ENCODE measurements at regions not wholly inside any gene's neighbourhood (a gene's known extent, or its start where the extent isn't known, plus 50 kb on each side); places are given as distances from the start of the nearest gene placed in this dataset.
"Not testable (repeated sequence)": the region's sequence is repeated elsewhere in the genome, so short reads cannot be mapped to it uniquely, and the experiment has no call there.

DNA sequence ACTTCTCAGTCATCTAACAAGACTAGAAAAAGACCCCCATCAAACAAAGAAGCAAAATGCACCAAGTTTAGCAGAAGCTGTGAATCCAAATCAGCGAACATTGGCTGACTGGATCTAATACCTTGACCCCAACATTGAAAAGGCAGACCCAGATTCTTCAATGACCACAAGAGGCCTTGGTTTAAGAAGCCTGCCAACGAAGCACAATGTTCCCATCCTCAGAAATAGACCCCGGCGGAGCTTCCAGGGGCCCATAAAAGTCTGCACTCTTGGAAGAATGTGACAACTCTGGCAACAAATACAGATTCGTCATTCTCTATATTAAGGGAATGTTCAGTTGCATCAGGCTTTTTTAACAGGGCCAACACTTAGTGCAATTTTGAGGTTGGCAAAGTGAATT, 112.8 kb upstream of the BCL6 start:
- no peak overlapping the region for H3K4me3 Mint-ChIP-seq
- H3K9me3 Mint-ChIP-seq = peaks cover 21% of the 10 kb centered on the region
- peaks cover 23% of the 10 kb centered on the region for H3K36me3 Mint-ChIP-seq (ENCODE audit: low read depth)
- DNase-seq = no peak
- H3K27ac Mint-ChIP-seq = no peak overlapping the region
- peaks cover 8% of the 10 kb centered on the region; the same call in 1 of the 2 replicates for H3K4me1 Mint-ChIP-seq (ENCODE audit: low read depth)
- TF ChIP-seq, protein P1, sequence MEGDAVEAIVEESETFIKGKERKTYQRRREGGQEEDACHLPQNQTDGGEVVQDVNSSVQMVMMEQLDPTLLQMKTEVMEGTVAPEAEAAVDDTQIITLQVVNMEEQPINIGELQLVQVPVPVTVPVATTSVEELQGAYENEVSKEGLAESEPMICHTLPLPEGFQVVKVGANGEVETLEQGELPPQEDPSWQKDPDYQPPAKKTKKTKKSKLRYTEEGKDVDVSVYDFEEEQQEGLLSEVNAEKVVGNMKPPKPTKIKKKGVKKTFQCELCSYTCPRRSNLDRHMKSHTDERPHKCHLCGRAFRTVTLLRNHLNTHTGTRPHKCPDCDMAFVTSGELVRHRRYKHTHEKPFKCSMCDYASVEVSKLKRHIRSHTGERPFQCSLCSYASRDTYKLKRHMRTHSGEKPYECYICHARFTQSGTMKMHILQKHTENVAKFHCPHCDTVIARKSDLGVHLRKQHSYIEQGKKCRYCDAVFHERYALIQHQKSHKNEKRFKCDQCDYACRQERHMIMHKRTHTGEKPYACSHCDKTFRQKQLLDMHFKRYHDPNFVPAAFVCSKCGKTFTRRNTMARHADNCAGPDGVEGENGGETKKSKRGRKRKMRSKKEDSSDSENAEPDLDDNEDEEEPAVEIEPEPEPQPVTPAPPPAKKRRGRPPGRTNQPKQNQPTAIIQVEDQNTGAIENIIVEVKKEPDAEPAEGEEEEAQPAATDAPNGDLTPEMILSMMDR (IDR thresholded peaks at IDR 0.05) = no peak
- no peaks in the 10 kb centered on the region; the same call in 1 of the 2 replicates for H3K27me3 Mint-ChIP-seq (ENCODE audit: insufficient read depth)

DNA sequence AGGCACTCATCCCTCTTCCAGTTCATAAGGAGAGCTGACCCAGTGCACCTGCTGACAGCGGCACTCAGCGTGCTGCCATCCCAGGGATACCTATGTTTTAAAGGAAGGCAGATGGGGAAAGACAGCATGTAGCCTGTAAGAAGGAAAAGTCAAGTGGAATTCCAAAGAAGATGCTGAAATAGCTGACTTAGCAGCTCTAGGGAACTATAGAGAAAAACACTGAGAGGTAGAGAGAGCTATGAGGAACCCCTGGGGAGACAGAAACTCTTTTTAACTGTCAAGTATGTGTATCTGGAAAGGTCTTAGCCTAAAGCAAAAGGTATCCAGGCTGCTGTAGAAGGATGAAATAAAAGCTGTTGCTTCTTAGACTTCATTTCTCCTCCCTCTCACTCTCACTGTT, 113.4 kb upstream of the BCL6 start:
- Mint-ChIP-seq H3K4me3 (no peak overlapping the region), H3K9me3 (peaks cover 21% of the 10 kb centered on the region), H3K27ac (no peak overlapping the region), H3K36me3 (ENCODE audit: low read depth) (peaks cover 23% of the 10 kb centered on the region), H3K4me1 (ENCODE audit: low read depth) (peaks cover 6% of the 10 kb centered on the region; the same call in 1 of the 2 replicates), H3K27me3 (ENCODE audit: insufficient read depth) (no peaks in the 10 kb centered on the region; the same call in 1 of the 2 replicates)
- DNase-seq = no peak
- TF ChIP-seq, protein P1 (IDR thresholded peaks at IDR 0.05) = no peak

DNA sequence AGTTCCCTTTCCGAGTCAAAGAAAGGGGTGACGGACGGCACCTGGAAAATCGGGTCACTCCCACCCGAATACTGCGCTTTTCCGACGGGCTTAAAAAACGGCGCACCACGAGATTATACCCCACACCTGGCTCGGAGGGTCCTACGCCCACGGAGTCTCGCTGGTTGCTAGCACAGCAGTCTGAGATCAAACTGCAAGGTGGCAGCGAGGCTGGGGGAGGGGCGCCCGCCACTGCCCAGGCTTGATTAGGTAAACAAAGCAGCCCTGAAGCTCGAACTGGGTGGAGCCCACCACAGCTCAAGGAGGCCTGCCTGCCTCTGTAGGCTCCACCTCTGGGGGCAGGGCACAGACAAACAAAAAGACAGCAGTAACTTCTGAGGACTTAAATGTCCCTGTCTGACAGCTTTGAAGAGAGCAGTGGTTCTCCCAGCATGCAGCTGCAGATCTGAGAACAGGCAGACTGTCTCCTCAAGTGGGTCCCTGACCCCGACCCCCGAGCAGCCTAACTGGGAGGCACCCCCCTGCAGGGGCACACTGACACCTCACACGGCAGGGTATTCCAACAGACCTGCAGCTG, 117.5 kb upstream of the BCL6 start:
- not testable (repeated sequence) for H3K4me3 Mint-ChIP-seq; H3K27me3 Mint-ChIP-seq (ENCODE audit: insufficient read depth); H3K4me1 Mint-ChIP-seq (ENCODE audit: low read depth); DNase-seq; H3K27ac Mint-ChIP-seq
- Mint-ChIP-seq H3K36me3 (ENCODE audit: low read depth) (peaks cover 23% of the 10 kb centered on the region), H3K9me3 (peaks cover 21% of the 10 kb centered on the region)

DNA sequence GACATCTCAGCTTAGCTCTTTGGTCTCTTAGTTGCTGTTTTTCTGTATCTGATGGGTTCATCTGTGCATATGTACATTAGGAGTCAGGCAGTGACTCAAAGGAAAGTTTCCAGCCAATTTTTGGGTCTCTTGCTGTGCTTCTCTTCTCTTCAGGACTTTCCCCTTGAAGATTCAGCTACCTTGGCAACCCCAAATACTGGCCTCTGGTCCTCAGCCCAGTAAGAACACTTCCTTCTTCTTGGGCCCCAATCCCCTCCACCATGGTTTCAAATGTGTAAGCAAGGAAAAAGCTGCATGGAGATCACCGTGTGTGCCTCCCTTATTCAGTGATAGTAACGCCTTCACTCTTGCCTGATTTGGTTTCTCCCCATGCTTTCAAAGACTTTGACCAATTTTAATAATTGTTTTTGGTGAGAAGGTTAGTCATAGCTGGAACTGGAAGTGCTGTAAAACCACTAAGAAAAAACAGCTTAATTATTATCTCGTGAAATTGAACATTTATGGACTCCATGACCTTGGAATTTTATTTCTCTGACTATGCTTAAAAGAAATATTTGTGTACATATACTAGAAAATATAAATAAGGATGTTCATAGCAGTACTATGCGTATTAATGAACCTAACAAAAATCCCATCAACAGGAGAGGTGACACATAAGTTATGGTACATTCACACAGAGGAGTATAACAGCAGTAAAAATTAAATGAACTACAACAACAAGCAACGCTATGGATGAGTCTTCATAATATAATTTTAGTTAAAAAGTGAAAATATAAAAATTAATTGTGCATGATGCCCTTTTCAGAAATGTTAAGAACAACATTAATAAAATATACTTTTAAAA, 125.3 kb upstream of the BCL6 start:
- Mint-ChIP-seq H3K4me1 (ENCODE audit: low read depth) (no peaks in the 10 kb centered on the region), H3K9me3 (no peaks in the 10 kb centered on the region), H3K4me3 (no peak overlapping the region), H3K27me3 (ENCODE audit: insufficient read depth) (no peaks in the 10 kb centered on the region), H3K27ac (no peak overlapping the region), H3K36me3 (ENCODE audit: low read depth) (no peaks in the 10 kb centered on the region)
- DNase-seq = no peak
- TF ChIP-seq, protein P1 (IDR thresholded peaks at IDR 0.05) = no peak

DNA sequence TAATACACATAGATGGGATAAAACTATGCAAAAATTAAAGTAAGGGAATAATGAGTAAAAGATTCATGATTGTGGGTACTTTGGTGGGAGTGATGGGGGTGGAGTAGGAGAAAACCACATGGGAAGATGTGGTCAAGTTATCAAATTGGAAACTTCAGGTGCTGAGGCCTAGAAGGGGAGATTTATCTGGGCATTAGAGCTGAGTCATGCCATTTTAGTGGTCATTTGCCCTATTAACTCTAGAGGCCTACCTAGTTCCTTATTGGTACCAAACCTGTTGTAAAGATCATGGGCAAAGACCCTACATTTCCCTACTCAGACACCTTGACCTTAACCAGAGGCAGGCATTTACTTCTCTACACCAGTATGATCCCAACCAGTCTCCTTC, 125.9 kb upstream of the BCL6 start:
- Mint-ChIP-seq H3K9me3 (no peaks in the 10 kb centered on the region), H3K27ac (no peak overlapping the region), H3K4me3 (no peak overlapping the region), H3K27me3 (ENCODE audit: insufficient read depth) (no peaks in the 10 kb centered on the region), H3K4me1 (ENCODE audit: low read depth) (no peaks in the 10 kb centered on the region), H3K36me3 (ENCODE audit: low read depth) (no peaks in the 10 kb centered on the region)
- no peak for DNase-seq
- TF ChIP-seq, protein P1 (IDR thresholded peaks at IDR 0.05) = no peak

DNA sequence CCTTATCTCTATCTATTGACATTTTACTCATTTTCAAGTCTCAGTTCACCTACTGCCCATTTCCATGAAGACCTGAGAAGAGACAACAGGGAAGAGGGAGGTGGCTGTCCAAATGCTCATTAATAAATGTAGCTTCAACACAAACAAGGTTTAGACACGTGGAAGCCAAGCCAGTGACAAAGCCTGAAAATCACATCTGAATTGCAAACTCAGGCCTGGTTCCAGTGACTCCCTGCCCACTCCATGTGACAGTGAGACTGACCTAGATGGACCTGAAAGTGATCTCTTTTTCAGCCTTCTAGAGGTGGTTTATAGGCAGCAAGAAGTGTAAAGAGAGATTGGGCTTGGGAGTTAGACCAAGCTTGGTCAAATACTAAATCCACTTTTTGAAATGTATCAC, 126.6 kb upstream of the BCL6 start:
- Mint-ChIP-seq H3K4me3 (no peak overlapping the region), H3K27ac (no peak overlapping the region), H3K4me1 (ENCODE audit: low read depth) (no peaks in the 10 kb centered on the region), H3K27me3 (ENCODE audit: insufficient read depth) (no peaks in the 10 kb centered on the region), H3K9me3 (no peaks in the 10 kb centered on the region), H3K36me3 (ENCODE audit: low read depth) (no peaks in the 10 kb centered on the region)
- no peak for DNase-seq
- TF ChIP-seq, protein P1 (IDR thresholded peaks at IDR 0.05) = no peak
